Urothelium cell line (cell line): ENCODE measurements at regions not wholly inside any gene's neighbourhood (a gene's known extent, or its start where the extent isn't known, plus 50 kb on each side); places are given as distances from the start of the nearest gene placed in this dataset.
"Not testable (repeated sequence)": the region's sequence is repeated elsewhere in the genome, so short reads cannot be mapped to it uniquely, and the experiment has no call there.

Experiments used
- DNase-seq: peaks from one replicate; pipeline ENCODE4 v3.0.0; 2011; ENCODE audit warnings: low spot score, mixed read lengths
- FAIRE-seq: peaks from 2 replicates; lab custom pipeline; 2011; peaks lifted over from hg19 to GRCh38; lab: Jason Lieb, UNC

GRCh38 chr20:51193066-51193772 is 170.3 kb upstream of the KCNG1 start:
- FAIRE-seq (peak; percentile 9), DNase-seq (no peak)

- peak; percentile 74 for FAIRE-seq
- peak; percentile 64 for DNase-seq
Observed at GRCh38 chr20:51190783-51191180, 167.9 kb upstream of the KCNG1 start.

GRCh38 chr20:51189814-51190782 is 167.2 kb upstream of the KCNG1 start:
- DNase-seq (no peak), FAIRE-seq (peak; percentile 88)

GRCh38 chr20:51188941-51189340 is 166.0 kb upstream of the KCNG1 start:
- no peak for DNase-seq
- FAIRE-seq, result peak; percentile 65

- DNase-seq (no peak), FAIRE-seq (no peak)
Observed at GRCh38 chr20:51187261-51187660, 164.4 kb upstream of the KCNG1 start.

GRCh38 chr20:51185861-51186260 is 163.0 kb upstream of the KCNG1 start:
- no peak for FAIRE-seq
- DNase-seq, result no peak

- FAIRE-seq (no peak), DNase-seq (no peak)
Observed at GRCh38 chr20:51185277-51185676, 162.4 kb upstream of the KCNG1 start.

- FAIRE-seq (no peak), DNase-seq (peak; percentile 55)
Observed at GRCh38 chr20:51184289-51184688, 161.4 kb upstream of the KCNG1 start.

GRCh38 chr20:51183451-51183850 is 160.5 kb upstream of the KCNG1 start:
- peak; percentile 49 for DNase-seq
- no peak for FAIRE-seq

- FAIRE-seq (no peak), DNase-seq (no peak)
Observed at GRCh38 chr20:51182571-51182970, 159.7 kb upstream of the KCNG1 start.

- DNase-seq (no peak), FAIRE-seq (no peak)
Observed at GRCh38 chr20:51178153-51178552, 155.2 kb upstream of the KCNG1 start.

GRCh38 chr20:51176876-51177275 is 154.0 kb upstream of the KCNG1 start:
- DNase-seq, result peak; percentile 37
- FAIRE-seq, result no peak

- FAIRE-seq, result no peak
Observed at GRCh38 chr20:51176446-51176845, 153.5 kb upstream of the KCNG1 start.

GRCh38 chr20:51175724-51176123 is 152.8 kb upstream of the KCNG1 start:
- no peak for FAIRE-seq
- DNase-seq, result no peak

More at GRCh38 chr20:51176446-51176845, 153.5 kb upstream of the KCNG1 start:
- DNase-seq, result no peak

GRCh38 chr20:51175156-51175555 is 152.2 kb upstream of the KCNG1 start:
- FAIRE-seq, result no peak

GRCh38 chr20:51174536-51174935 is 151.6 kb upstream of the KCNG1 start:
- FAIRE-seq (no peak), DNase-seq (no peak)

More at GRCh38 chr20:51175156-51175555, 152.2 kb upstream of the KCNG1 start:
- DNase-seq, result no peak

GRCh38 chr20:51172558-51173428 is 149.9 kb upstream of the KCNG1 start:
- peak; percentile 46 for FAIRE-seq
- no peak for DNase-seq

- no peak for DNase-seq
Observed at GRCh38 chr20:51171141-51171540, 148.2 kb upstream of the KCNG1 start.

GRCh38 chr20:51169813-51170212 is 146.9 kb upstream of the KCNG1 start:
- FAIRE-seq, result no peak

More at GRCh38 chr20:51171141-51171540, 148.2 kb upstream of the KCNG1 start:
- no peak for FAIRE-seq

GRCh38 chr20:51167911-51168310 is 145.0 kb upstream of the KCNG1 start:
- not testable (repeated sequence) for FAIRE-seq, DNase-seq

More at GRCh38 chr20:51169813-51170212, 146.9 kb upstream of the KCNG1 start:
- no peak for DNase-seq

- DNase-seq, result no peak
- FAIRE-seq, result peak; percentile 37
Observed at GRCh38 chr20:51166489-51166888, 143.6 kb upstream of the KCNG1 start.
